Activated CD4-positive, alpha-beta T cell treated with anti-CD3 and anti-CD28 coated beads, Interleukin-2, amount 50 U/mL, for 48 hours (primary cell): ENCODE measurements at regions not wholly inside any gene's neighbourhood (a gene's known extent, or its start where the extent isn't known, plus 50 kb on each side); places are given as distances from the start of the nearest gene placed in this dataset.

Experiments used
- DNase-seq, 2 experiments: peaks; one replicate each; pipeline ENCODE4 v3.0.0-alpha.2; 2020

DNA sequence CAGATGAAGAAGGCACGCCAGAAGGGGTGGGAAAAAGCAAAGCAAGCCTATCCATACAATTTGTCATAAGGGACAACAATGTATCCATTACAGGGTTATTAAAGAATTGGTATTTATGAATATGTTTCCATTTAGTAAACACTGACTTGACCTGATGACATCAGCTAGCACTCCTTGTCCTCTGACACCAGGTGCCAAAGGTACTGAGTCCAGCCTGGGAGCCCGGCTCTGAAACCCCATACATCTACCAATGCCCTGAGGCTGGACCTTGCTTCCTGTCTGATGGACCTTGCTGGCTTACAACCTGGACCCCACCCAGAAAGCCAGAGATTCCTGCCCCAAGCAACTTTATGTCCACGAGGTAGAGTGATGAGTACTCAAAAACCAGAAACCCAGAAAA is 263.0 kb upstream of the ATP11B start:
- no peak for DNase-seq

DNA sequence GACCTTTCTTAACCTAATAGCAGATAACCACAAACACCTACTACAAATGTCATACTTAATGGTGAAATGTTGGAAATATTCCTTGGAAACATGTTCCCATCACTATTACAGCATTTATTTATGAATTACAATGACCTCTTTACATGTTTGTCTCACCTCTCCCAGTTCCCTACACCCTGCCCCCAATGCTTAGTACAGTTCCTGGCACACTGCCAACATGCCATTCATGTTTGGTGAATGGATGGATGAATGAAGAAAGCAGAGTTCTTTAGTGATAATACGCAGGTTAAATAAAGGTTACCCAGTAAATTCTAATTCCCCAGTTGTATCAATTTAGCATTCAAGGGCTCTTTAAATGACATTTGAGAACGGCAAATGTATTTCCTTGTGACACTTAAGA is 259.9 kb upstream of the ATP11B start:
- DNase-seq: no peak

DNA sequence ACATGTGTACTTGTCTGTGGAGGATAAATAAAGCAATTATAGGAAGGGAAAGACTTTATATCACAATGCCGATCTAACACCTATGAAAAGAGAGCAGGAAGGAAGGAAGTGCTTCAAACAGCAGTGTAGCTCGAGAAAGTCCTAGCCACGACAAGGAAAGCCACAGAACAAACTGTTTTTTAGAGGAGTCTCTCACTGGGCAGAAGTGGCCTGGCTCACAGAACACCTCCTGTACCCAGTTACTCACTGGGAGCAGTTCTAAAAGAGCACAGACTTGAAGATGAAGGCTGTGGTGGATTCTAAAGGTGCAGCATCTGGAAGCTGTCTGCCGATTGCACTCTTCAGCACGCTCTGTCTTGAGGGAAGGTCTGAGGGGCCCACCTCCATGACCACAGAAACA is 248.8 kb upstream of the ATP11B start:
- DNase-seq: no peak

DNA sequence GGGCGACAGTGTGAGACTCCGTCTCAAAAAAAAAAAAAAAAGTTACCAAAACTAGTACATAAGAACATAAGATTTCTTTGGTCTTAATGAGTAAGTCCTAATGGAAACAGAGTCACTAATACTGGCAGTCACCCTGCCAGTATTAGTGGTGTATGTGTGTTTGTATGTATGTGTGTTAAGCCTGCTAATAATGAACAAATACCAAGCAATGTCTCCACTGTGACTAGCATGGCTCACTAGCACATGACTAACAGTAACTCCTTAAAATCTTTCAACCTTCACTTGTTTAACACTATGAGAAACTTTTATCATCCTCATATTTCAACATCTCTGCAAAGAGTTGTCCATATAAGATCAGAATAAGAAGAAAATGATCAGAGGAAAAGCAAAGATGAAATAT is 231.0 kb upstream of the ATP11B start:
- no peak for DNase-seq

DNA sequence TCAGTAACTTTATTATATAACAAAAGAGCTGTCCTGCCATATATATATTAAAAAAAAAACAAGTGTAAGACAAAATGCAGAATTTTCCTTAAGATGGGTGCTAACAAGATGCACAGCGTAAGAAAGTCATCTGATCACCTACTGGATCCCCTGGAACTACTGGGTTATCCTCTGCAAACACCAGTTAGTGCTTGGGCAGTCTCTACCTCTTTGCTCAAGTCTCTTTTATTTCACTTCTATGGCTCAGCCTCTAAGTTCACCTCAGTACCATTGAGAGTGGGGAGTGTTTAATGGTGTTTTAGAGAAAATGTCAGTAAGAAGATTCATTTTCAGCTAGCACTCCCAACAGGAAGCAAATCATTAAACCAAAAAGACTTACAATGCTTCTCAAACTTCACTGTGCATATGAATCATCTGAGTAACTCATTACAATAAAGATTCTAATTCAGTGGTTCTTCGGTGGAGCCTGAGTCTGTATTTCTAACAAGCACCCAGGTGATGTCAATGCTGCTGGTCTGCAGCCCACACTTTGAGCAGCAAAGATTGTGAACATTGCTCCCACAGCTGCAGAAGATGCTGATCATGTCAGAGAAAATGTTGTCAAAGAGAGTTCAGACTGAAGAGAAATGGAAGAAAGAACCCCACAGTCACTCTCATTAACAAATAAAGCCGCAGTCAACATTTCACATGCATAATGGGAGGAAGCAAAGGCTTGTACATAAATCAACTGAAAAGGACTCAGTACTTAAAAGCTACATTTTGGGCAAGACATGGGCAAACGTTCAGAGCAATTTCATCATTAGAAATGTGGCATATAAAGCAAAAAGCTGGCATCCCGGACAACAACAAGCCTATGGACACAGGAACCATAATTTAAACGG is 227.1 kb upstream of the ATP11B start:
- DNase-seq: no peak

DNA sequence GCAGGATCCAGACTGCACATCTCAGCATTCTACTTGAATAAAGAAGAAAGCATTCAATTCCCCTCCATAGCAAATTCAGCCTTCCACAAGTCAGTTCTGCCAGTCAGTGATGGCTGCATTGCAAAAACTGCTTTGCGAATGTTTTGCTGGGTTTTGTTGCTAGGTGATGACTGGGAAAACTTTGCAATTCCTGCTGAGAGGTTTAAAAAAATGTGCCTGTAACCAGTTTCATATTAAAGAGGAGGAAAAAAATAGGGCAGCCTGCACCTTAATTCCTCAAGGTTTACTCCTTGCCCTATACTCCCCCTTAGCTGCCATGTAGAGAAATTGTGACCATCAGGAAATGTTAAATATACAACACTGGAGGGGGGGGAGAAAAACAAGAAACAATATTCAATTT is 225.6 kb upstream of the ATP11B start:
- DNase-seq: no peak

DNA sequence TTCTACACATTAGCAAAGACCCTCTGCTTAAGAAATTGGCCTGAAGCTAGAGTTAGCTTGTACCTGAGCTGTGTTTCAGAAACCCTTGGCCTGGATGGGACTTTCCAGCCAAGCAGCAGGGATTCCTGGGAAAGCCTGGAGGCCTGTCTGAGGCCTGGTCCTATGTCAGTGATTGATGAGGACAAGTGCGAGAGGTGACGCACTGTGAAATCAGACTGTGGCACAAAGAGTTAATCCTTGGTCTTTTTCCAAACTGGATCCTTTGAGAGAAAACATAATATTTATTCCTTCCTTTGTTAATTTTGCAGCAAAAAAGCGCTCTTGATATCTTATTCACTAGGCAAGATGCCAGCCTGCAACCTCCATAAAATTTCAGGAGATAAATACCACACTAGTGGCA is 225.0 kb upstream of the ATP11B start:
- DNase-seq: no peak

DNA sequence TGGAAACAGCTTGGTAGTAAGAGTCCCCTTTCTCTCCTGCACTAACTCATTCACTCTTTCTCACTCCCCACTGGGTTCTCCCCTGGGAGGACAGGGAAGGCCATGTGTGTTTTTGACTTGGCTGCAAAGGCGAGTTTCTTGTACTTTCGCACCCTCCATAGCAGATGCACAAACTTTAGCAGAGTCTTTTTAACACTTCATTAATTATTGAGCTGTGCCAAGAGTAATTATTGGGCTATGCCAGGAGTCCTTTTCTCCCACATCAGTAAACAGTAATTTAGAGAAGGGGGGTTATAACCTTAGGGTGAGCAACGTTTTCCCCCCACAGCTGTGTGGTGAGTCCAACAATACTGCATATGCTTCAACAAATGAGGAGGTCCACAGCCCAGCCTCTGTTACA is 224.4 kb upstream of the ATP11B start:
- DNase-seq: no peak

DNA sequence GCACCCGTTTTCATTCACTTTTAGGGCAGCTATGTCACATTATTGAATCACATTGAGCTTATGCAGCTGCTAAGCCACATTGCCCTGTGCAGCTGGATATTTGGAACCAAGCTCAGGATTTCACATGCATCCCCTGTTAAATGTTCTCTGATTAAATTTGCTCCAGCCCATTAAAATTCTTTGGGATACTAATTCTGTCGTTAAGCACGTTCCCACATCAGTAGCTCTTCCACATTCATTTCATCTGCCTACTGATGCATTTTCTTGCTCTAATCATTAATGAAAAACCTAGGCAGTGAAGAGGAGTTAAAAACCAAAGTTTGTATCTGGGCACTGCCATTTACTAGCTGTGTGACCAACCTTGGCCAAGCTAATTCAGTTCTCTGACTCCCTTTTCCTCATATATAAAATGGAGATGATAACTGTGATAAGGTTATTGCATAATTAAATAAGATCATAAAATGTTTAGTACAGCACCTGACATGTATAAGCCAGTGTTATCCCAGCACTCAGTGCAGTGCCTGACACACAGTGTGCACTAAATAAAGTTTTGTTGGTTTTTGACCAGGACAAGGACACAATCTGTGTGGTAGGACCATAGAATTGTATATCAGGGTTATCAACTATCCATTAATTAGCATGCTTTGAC is 222.2 kb upstream of the ATP11B start:
- DNase-seq: no peak

DNA sequence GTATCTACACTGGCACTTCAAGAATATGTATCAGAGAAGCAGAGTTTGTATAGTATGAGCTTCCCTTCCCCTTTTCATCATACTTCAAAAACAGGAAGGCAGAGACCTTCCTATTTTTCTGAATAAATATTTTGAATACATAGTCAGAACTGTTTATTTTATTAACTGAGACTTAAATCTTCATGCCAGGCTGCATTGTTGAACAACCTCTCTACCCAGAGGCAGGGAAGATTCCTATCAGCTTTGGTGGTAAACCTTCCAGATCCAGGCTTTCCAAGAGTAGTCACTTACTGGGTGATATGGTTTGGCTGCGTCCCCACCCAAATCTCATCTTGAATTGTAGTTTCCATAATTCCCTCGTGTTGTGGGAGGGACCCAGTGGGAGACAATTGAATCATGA is 217.4 kb upstream of the ATP11B start:
- DNase-seq: no peak

DNA sequence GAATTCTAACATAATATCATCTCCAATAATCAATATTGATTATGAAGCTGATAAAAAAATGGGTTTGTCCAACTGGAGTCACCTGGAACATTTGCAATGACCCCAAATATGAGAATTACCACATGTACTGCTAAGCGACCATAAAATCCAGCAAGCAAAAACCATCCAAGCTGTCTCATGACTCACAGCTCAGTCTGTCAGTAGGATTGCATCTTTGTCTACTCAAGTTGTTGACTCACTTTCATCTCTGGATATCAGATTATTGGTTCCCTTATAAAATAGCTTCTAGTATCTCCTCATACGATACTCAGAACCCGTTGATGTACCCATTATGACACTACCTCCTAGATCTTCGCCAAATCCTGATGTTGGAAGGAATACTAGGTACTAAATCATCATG is 209.8 kb upstream of the ATP11B start:
- DNase-seq: no peak

DNA sequence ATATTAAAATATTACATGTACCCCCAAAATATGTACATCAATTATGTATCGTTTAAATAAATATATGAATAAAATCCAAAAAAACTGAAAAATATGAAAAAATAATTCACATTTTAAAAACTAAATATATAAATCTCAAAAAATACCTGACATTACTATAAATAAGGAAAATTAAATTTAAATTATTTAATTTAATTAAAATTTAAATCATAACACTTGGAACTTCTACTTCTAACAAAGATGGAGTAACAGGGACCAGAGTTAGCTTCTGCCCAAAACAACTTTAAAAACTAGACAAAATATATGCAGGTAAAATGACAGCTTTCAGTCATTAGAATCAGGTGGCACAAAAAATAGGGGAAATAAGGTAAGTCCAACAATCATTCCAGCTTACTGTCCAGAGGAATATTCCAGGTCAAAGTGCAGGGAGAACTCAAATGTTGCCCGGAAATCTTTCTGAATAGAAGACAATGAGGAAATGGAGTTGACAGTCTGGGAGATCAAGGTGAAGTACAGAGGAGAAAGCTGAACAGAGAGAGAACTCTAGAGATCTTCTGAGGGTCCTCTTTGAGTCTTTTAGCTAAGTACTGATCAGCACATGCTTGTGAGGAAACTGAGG is 207.7 kb upstream of the ATP11B start:
- DNase-seq: no peak

DNA sequence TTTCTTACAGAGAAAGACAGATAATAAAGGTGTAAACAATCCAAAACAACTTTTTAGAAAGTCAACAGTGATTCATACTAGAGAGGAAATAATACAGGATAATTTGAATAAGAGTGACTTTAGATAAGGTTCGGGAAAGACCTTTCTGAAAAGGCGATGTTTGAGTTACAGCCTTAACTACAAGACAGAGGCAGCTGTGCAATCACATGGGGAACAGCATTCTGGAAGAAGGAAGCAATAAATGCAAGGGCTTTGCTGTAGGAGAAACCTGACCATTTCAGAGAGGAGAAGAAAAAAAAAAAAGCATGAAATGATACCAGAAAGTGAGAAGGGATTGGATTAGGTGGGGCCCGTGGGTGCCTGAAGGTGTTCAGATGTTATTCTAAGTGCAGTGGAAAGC is 200.6 kb upstream of the ATP11B start:
- DNase-seq: no peak

DNA sequence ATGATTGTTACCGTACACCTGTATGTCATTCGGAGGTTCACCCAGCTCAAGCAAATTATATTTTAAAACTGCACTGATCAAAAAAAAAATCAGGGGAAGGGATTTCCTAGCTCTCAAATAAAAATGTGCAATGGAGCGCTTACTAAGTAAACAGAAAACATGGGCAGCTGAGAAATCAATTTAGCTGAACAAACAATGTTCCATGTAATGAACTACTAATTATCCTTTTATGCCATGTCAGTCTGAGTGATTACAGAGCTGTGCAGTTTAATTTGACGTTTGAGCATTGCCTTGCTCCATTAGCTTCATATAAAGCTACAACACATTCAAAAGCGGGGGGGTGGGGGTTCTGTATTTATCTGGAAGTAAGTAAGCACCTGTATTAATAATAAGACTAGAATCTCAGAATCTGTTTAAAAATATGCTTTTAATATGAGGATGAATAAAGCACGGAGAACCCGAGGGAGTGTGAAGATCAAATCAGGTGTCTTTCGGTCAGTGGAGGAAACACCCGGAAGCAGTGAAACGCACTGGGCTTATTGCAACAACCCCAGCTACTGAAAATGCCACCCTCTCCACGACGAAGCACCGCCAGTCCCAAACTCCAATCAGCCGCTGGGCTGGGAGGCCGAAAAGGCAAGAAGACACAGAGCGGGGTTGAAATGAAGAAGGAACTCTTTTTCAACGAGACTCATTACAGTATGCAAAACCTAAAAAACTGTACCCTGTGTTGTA is 196.5 kb upstream of the ATP11B start:
- DNase-seq: no peak

DNA sequence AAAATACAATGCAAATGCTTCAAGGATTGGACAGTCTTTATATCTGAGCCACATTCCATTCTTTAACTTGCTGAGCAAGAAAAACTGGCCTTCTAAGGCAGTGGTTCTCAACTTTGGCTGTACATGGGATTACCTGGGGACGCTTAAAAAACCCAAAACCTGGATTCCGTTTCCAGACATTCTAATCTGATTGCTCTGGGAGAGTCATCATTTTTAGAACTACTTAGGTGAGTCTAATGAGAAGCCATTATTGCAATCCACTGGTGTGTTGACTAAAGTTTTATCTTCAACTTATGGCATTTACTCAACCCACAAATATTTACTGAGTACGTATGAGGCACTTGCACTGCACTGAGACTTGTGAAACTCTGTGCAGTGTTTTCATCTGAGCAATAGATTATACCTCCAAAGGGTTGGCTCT is 195.7 kb upstream of the ATP11B start:
- DNase-seq: no peak

DNA sequence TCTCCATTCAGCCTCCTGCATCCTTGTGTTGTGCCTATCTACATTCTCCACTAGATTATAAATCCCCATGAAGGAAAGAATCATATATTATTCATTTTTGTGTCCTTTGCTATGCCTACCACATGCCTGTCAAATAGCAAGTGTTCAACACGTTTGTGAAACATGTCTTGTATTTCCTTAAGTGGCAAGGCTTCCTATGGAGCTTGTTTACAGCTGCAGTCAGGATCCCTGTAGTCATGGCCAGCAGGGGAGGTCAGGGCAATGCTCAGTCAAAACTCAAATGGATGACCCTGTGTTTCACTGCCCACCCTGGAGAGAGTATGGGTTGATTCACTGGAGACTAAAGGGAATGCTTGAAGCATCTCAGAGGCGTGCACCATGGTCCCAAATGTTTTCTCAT is 191.7 kb upstream of the ATP11B start:
- DNase-seq: no peak

DNA sequence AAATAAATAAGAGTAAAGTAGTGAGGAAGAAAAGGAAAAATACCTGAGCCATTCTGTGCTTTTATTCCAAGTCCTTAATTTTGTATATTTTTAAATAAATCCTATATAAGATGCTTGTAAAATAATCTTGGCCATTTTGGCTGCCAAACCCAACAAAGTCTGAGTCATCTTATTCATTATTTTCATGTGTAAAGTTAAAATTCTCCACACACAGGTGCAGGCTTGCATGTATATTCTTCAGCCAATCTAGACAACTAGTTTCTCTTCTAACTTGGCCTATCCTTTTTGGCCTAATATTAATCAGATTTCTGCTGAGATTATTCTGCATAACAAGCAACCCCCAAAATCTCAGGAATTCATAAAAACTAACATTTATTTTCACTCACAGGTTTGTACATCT is 189.8 kb upstream of the ATP11B start:
- no peak for DNase-seq

DNA sequence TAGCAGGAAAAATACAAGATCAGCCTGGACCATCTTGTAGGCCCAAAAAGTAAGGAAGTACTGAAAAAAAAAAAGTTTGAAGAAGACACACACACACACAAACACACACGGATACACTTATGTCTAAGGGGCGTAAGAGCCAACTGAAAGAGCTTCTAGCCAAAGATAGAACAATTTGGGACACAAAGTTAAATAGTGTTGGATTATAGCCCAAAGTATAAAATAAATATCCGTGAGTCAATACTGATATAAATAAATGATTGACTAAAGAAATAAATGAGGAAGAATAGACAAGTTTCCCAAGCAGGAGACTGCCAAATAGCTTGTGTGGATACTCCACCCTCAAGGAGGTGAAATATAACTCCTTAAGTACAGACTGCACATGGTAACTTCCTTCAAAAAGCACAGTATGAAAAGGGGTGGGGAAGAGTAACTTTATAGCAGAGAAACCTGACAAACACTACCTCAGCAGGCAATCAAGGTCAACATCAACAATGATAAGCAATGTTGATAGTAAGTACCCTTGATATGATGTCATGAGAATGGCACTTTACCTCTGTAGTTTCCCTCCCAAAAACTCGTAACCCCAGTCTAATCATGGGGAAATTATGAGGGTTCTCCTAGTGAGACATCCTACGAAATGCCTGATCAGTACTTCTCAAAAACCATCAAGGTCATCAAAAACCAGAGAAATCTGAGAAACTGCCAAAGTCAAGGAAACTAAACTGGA is 187.3 kb upstream of the ATP11B start:
- DNase-seq: no peak

DNA sequence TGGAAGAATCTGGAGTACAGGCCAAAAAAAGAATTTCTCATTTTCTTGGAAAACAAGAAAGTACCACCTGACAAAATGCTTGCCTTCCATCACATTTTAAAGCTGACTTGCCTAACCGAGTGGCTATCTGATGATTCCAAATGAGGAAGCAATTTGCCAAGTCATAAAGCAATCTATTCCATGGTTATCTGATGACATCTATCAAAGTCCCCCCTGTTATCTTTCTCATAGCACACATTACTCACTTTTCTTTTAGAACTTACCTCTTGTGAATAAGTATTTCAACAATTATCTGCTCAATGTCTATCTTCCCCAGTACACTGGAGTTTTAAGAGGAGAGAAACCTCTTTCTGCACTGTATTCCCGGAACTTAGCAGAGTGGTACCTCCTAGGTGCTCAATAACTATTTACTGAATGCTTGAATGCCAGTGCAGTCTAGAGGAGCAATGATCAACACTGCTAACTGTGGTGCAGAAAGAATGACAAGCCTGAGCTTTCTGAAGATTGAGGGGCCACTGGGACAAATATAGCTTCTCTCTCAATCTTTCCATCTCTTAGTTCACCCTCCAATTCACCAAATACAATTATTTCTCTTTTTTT is 186.3 kb upstream of the ATP11B start:
- no peak for DNase-seq

DNA sequence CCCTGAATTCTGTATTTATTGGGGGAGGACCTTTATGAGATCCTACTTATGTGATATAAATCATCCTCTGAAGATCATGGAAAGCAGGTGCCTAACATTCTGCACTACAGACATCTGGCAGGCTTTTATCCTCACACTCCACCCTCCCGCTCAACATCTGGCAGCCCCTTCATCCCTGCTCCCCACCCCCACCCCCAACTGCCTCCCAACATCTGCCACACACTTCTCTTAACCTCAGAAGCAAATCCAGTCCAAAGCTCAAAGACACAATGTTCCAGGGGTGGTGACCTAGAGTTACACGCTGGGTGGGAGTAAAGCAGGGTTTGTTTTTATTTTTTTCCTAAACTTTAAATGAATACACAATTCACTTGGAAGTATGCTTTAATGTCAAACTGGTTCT is 184.5 kb upstream of the ATP11B start:
- no peak for DNase-seq

DNA sequence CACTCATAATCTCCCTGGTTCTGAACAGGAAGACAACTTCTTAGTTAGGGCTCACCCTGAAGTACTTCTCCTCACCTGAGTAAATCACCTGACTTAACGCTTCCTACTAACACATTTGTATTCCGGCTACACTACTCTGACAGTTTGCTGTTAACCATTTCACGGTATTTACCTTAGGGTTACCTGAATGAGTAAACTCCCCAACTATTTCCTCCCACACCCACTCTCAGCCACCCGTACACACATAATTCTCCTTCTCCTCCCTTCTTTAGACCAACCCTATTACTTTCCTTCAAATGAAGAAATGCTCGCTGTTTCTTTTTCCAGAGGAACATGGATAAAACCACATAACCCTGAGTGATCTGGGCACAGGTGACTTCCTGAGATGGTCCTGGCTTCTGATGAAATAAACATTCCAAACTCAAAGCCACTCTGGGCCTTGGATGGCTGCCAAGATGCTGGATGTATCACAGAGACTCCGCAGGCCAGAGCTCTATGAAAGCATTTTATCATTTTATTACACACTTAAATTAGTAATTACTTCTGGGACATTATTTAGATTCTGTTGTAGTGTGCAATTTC is 183.6 kb upstream of the ATP11B start:
- no peak for DNase-seq

DNA sequence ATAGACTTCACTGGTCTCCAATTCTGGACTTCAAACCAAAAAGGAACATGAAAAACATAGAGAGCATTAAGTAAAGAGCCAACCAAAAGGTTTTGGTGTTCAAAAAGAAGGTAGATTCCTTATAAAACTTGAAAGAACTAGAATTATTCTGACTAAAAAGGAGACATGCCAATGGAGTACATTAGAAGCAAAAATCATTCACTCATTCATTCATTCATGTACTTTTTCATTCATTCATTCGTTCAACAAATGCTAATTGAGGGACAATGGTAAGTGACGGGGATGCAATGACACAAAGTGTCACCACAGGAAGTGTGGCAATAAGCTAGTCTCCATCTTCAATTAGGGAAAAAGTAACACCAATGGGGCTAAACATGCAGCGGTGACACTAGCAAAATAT is 181.0 kb upstream of the ATP11B start:
- no peak for DNase-seq
